GM21786 (cell line): ENCODE measurements at regions not wholly inside any gene's neighbourhood (a gene's known extent, or its start where the extent isn't known, plus 50 kb on each side); places are given as distances from the start of the nearest gene placed in this dataset.
"Not testable (repeated sequence)": the region's sequence is repeated elsewhere in the genome, so short reads cannot be mapped to it uniquely, and the experiment has no call there.

Source experiments
- ATAC-seq: cut with Tn5 transposase; IDR thresholded peaks from one replicate; pipeline ENCODE4 v1.9.1; 2021; ENCODE audit not compliant: unreplicated experiment

DNA sequence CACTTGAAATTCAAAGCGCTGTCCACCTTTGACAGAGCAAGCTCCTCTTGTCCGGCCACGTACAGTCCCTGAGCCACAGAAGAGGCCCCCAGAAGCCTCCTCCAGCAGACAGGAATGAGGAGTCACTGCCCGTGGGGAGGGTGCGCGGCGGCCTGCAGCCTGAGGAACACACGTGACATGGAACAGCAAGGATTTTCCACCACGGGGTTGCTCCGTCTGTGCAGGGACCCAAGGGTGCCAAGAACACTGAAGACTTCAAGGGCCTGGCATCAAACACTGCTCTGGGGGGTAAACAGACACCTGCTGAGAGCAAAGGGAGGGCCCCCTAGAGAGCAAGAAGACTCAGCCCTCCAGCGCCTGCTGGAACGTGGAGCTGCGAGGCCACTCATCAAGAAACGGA is 237.9 kb upstream of the SGCG start:
- ATAC-seq = not testable (repeated sequence)

DNA sequence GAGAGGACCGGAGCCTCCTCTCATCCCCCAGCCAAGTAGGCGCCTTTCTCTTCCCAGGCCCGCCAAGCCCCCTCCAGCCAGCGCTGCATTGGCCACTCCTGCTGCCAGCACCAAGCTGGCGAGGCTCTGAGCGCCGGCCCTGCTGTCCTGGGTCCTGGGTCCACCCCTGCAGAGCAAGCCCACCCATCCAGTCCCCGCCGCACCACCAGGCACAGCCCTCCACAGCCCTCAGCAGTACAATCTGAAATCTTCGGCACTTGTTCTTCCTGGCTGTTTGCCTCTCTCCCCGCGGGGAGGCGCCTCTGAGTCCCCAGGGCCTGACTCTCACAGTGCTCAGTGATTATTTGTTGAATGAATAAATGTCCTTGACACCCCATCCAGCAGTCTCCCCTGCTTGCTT is 236.4 kb upstream of the SGCG start:
- ATAC-seq = no peak

DNA sequence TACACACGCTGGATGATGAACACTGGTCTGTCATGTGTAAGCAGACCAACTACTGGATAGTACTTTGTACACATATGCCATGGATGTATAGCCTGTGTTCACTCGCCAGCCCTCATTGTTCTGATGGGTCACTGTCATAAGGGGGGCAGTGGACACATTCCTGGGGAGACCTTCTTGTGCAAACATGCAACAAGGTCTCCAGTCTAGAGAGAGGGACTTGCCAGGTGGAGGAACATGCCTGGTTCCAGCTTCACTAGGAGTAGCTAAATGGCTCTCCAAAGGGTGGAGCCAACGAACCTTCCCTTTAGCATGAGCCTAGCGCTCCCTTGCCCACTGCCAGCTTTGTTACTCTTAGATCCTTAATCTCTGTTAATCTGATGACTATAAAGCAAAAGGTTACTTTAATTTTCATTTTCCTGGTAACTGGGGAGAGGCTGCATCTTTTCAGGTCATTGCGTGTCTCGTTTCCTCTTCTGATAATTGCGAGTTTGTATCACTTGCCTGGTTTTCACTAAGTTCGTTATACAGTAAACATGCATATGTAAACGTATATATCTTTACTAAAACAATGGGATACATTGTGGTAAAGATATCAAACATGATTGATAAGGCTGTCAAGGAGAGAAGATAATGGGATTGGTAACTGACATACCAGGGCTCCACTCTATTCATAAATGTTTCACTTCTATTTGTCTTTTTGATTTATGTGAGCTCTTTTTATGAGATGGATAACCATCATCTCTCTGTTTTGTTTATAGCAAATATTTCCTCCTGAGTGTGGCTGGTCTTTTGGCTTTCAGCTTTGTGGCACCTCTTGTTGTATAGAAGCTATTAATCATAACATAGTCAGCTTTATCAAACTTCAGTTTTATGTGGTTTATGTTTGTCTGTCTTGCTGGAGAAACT is 235.2 kb upstream of the SGCG start:
- ATAC-seq = no peak

DNA sequence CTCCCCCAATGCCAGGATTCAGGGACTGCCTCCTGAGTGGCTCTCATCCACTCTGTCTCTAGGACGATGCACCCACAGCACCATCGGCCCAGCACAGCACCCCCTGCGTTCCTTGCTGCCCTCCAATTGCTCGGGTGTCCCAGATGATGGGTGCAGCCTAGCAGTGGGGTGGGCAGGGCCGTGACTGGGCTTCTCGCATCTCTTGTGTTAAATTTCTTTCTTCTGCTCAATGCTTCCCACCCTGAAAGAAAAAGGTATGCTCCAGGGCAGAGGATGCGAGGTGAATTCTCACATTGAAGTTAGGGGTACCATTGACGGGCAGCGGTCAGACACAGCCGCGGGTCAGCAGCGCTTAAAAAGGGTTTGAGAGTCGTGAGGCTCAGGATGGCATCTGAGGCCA is 232.4 kb upstream of the SGCG start:
- no peak for ATAC-seq

DNA sequence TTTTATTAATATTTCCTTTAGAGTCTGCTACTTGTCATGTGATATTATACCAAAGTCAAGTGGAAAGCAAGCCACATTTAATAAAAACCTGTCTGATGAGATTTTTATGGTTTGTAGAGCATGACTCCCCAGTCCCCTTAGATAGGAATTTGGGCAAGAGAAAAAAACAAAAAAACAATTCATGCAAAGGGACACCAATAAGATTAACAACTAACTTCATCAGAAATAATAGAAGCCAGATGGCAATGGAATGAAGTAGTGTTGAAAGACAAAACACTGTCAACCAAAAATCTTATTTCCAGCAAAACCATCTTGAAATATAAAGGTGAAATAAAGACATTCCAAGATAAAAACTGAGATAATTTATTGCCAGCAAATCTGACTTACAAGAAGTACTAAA is 228.8 kb upstream of the SGCG start:
- ATAC-seq = not testable (repeated sequence)

GRCh38 chr13:22955147-22955546 is 225.6 kb upstream of the SGCG start:
- ATAC-seq = not testable (repeated sequence)

DNA sequence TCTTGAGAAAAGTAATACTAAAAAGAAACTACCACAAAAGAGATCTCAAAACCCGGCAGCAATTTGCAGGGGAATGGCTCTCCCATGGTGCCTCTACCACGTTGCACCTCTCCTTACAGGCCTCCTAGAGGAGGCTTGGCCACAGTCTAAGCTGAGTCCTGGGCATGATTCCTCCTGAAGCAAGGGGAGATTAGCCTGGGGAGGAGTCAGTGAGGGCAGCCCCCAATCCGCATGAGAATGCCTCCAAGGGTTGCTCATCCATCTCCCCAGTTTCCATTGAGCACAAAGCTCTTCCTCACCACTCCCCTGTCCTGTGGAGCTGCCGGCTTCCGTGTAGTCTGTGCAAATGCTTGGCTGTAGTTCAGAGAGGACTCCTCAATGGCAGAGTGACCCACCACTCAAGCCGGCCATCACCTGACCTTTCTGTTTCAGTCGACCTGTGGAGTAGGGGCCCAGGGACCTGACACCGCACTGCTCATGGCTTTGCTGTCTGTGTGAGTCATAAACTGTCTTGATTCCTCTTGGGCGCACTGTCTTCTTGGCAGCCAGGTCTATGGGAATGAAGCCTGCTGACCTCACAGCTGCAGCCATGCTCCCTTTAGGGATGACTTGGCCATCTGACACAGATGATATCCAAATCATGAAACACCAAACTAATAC is 224.2 kb upstream of the SGCG start:
- ATAC-seq = not testable (repeated sequence)

- ATAC-seq = not testable (repeated sequence)
Measured at GRCh38 chr13:22959859-22960258, 220.9 kb upstream of the SGCG start.

- no peak for ATAC-seq
Measured at GRCh38 chr13:22960827-22961226, 220.0 kb upstream of the SGCG start.

DNA sequence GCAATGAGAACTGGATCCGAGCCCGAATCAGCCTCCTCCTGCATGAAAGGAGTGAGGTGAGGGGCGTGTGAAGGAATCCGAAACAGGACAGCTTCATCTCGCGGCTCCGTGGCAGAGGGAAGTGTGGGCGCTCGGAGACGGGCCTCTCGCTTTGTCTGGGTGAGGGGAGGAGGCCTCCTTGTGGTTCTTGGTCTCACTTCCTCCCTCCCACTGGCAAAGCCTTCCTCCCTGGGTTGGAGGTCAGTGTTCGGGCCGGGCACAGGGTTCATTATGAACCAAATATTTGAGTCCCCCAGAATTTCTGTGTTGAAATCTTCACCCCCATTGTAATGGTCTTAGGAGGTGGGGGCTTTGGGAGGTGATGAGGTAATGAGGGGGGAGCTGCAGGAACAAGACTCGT is 219.4 kb upstream of the SGCG start:
- ATAC-seq = not testable (repeated sequence)

DNA sequence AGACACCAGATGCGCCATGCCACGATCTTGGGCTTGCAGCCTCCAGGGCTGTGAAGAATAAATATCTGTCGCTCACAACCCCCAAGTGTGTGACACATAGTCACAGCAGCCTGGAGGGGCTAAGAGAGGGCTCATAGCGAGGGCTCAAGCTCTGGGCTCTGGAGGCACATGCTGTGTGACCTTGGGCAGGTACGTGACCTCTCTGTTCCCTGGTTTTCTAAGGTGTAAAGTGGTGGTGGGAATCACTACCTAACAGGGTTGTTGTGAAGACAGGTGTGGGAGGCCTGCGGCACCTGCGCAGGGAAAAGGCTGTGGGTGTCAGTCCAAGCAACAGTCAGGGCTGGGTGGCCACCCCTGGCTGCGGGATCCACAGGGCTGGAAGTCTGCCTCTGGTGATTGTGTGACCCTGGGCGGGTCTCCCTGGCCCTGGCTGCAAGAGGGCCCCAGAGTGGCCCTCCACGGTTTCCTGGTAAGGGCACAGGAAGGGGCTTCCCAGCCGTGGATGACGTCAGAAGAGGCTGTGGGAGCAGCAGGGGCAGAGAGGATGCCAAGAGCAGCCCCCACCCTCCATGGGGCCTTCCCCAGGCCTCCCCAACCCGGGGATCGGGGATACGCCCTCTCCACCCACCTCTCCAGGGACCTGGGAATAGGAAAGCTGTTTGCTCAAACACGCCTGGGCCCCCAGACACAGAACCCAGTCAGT is 218.8 kb upstream of the SGCG start:
- no peak for ATAC-seq

DNA sequence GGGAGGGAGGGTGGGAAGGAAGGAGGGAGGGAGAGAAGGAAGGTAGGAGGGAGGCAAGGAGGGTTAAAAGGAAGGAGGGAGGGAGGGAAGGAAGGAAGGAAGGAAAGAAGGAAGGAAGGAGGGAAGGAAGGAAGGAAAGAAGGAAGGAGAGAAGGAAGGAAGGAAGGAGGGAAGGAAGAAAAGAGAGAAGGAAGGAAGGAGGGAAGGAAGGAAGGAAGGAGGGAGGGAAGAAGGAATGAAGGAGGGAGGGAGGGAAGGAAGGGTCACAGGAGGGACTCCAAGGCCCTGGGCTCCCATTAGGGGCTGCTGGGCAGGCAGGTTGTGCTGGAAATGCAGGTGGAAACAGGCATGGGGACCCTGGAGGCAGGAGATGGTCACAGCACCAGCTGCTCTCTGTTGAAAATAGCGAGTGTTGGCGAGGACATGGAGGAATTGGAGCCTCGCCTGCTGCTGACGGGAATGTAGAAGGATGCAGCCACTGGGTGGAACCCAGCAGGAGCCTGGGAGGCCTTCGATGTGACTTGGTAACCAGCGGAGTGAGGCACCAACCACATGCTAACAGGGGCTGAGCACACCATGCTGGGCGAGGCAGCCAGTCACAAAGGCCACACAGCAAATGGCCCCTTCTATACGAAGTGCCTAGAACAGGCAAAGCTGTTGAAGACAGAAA is 217.3 kb upstream of the SGCG start:
- not testable (repeated sequence) for ATAC-seq

- ATAC-seq = no peak
Measured at GRCh38 chr13:22964245-22964966, 216.4 kb upstream of the SGCG start.

DNA sequence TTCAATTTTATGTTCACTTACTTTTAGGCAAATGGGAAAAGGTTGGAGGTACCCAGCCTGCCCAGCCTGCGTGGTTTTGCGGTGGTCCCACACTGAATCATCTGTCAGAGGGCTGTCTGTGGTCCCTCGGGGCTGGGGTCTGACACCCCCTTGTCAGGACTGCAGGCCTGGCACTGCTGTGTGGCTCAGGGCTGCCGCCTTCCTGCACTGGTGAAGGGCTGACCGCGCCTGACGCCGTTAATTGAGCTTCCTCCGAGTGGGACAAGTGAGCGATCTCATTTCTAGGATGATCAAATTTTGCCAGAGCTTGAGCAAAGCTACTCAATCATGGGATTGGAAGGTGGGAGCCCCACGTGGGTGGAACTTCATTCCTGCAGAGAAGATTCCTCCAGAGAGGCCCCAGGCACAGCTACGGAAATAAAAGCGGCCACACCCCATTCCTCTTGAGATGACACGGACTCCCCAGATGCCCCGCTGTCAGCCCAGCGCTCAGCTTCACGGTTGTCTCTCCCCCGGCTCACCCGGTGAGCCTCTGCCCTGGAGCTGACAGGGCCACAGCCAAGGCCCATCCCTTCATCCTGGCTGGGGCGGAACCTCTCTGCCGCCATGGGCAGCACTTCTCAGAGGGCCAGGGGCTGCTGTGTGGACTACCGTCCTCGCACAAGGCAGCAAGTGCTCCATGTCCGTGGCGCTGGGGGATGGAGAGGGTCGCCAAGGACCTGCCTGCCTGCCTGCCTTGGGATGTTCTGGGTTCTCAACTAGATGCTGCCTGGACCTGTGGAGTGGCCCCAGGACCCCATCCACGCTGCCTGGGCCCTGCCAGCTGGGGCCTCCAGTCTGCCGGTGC is 215.5 kb upstream of the SGCG start:
- ATAC-seq = not testable (repeated sequence)

- not testable (repeated sequence) for ATAC-seq
Measured at GRCh38 chr13:22965858-22966239, 214.9 kb upstream of the SGCG start.

GRCh38 chr13:22966753-22967152 is 214.0 kb upstream of the SGCG start:
- ATAC-seq = not testable (repeated sequence)

GRCh38 chr13:22967669-22968068 is 213.1 kb upstream of the SGCG start:
- no peak for ATAC-seq

DNA sequence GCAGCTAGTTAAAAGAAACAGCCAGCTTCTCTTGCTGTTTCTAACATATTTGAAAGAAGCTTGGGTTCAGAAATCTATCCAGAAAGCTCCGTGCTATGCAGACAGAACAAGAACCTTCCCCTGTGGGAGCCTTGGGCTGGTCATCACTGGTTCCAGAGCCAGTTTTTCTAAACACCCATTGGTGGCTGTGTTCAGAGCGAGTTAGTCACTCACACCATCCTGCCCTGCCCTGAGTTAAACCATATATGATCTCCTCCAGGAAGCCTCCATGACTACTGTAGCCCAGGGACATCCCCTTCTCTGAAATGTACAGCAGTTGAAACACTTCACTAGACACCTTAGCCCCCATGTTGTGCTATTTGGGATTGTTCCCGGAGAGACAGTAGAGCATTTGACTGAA is 200.8 kb upstream of the SGCG start:
- ATAC-seq = no peak

GRCh38 chr13:22980936-22981335 is 199.8 kb upstream of the SGCG start:
- ATAC-seq = no peak

DNA sequence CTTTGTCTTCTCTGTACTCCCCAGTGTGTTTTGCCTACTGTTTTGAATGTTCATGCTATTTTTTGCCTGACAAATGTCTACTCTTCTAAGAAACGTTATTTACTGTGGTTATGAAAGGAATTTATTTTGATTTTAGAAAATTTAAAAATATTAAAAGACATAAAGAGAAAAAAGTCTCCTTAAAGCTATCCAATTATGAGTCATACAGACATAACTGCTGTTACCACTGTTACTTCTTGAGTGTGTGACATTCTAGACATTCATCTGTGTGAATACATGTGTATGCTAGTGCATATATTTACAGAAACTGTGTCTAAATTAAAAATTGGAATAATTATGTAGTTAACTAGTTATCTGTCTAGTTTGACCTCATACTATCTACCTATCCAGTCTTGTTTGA is 187.6 kb upstream of the SGCG start:
- ATAC-seq = no peak
